Osteoblast (primary cell): ENCODE measurements at regions not wholly inside any gene's neighbourhood (a gene's known extent, or its start where the extent isn't known, plus 50 kb on each side); places are given as distances from the start of the nearest gene placed in this dataset.
A peak's percentile ranks its signal among the peaks of the same experiment; 100 is the strongest.

ENCODE experiments used
- DNase-seq: peaks from one replicate; pipeline ENCODE4 v3.0.0; 2011; ENCODE audit warnings: low spot score, mixed read lengths; ENCODE audit not compliant: insufficient read length; ENCODE audit errors: missing footprints
- H2AFZ ChIP-seq: 2 replicates; pipeline ENCODE4 v1.6.0; 2011; ENCODE audit warnings: mild to moderate bottlenecking, low read length
- H3K27ac ChIP-seq: 2 replicates; pipeline ENCODE4 v1.5.1; 2011; ENCODE audit warnings: mild to moderate bottlenecking, low read depth, low read length, moderate library complexity
- H3K27me3 ChIP-seq: 2 replicates; pipeline ENCODE4 v1.6.0; 2012; ENCODE audit warnings: mild to moderate bottlenecking, control low read depth, inconsistent platforms, low read length, moderate library complexity; ENCODE audit not compliant: insufficient read depth
- H3K36me3 ChIP-seq: 2 replicates; pipeline ENCODE4 v1.5.1; 2011; ENCODE audit warnings: mild to moderate bottlenecking, low read length, control low read depth, moderate library complexity; ENCODE audit not compliant: insufficient read depth
- H3K4me1 ChIP-seq: 2 replicates; pipeline ENCODE4 v1.5.1; 2011; ENCODE audit warnings: mild to moderate bottlenecking, low read length, control low read depth, moderate library complexity; ENCODE audit not compliant: insufficient read depth
- H3K4me2 ChIP-seq: 2 replicates; pipeline ENCODE4 v1.6.0; 2011; ENCODE audit warnings: mild to moderate bottlenecking, low read length; ENCODE audit not compliant: insufficient read depth
- H3K4me3 ChIP-seq: fragments of 200-600 bp; sonication (generic); 3 replicates; pipeline ENCODE4 v1.5.1; 2012; ENCODE audit warnings: mild to moderate bottlenecking, low read length, inconsistent platforms; ENCODE audit not compliant: insufficient read depth
- H3K79me2 ChIP-seq: 2 replicates; pipeline ENCODE4 v1.6.0; 2012; ENCODE audit warnings: mild to moderate bottlenecking, low read length, control low read depth, inconsistent platforms; ENCODE audit not compliant: insufficient read depth
- H3K9me3 ChIP-seq: 2 replicates; pipeline ENCODE4 v1.5.1; 2011; ENCODE audit warnings: low read depth, low read length, control low read depth
- H4K20me1 ChIP-seq: 2 replicates; pipeline ENCODE4 v1.6.0; 2012; ENCODE audit warnings: mild to moderate bottlenecking, low read length, control low read depth; ENCODE audit not compliant: insufficient read depth
- TF ChIP-seq, protein P1 (sequence below): IDR thresholded peaks from 2 replicates; pipeline ENCODE4 v1.5.1; 2011; ENCODE audit warnings: mild to moderate bottlenecking, low read depth, low read length, moderate library complexity; ENCODE audit errors: extremely low read depth

DNA sequence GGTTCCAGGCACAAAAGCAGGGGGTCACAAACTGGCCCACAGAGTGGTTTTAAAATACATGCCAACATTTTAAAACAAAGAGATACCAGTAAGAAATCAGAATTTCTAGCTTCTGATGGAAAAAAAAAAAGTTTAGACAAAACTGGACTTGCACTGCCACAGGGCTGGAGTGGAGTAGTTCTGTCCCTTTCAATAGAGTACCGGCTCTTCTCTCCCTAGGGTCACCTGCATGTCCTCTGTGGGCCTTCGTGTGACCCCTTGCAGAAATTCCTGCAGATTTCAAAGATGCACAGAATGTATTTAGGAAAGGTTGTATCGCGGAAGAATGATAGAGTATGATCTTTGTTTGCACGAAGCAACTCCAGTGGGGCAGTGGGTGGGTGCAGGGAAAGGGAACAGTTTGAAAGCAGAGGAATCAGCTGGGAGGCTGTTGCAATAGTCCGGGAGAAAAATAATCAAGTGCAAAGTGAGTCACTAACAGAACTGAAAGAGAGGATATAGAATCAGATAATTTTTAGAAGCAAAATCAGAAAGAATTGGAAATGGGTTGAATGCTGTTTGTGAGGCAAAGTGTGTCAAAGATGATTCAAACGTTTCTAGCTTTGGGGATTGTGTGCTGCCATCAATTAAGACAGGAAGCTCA lies 97.3 kb upstream of the STXBP5 start:
- peak overlapping the region; percentile 43 for H3K4me2 ChIP-seq
- H3K4me3 ChIP-seq, result peak overlapping the region; percentile 40
- H3K27ac ChIP-seq, result no peak overlapping the region
- DNase-seq, result peak; percentile 74
- H2AFZ ChIP-seq, result peak overlapping the region; percentile 16
- no peaks in the 10 kb centered on the region for H3K36me3 ChIP-seq
- H3K79me2 ChIP-seq, result no peaks in the 10 kb centered on the region
- H3K27me3 ChIP-seq, result no peaks in the 10 kb centered on the region
- no peaks in the 10 kb centered on the region for H3K9me3 ChIP-seq
- peaks cover 11% of the 10 kb centered on the region for H3K4me1 ChIP-seq
- TF ChIP-seq, protein P1, sequence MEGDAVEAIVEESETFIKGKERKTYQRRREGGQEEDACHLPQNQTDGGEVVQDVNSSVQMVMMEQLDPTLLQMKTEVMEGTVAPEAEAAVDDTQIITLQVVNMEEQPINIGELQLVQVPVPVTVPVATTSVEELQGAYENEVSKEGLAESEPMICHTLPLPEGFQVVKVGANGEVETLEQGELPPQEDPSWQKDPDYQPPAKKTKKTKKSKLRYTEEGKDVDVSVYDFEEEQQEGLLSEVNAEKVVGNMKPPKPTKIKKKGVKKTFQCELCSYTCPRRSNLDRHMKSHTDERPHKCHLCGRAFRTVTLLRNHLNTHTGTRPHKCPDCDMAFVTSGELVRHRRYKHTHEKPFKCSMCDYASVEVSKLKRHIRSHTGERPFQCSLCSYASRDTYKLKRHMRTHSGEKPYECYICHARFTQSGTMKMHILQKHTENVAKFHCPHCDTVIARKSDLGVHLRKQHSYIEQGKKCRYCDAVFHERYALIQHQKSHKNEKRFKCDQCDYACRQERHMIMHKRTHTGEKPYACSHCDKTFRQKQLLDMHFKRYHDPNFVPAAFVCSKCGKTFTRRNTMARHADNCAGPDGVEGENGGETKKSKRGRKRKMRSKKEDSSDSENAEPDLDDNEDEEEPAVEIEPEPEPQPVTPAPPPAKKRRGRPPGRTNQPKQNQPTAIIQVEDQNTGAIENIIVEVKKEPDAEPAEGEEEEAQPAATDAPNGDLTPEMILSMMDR, result no peak
- no peaks in the 10 kb centered on the region for H4K20me1 ChIP-seq

DNA sequence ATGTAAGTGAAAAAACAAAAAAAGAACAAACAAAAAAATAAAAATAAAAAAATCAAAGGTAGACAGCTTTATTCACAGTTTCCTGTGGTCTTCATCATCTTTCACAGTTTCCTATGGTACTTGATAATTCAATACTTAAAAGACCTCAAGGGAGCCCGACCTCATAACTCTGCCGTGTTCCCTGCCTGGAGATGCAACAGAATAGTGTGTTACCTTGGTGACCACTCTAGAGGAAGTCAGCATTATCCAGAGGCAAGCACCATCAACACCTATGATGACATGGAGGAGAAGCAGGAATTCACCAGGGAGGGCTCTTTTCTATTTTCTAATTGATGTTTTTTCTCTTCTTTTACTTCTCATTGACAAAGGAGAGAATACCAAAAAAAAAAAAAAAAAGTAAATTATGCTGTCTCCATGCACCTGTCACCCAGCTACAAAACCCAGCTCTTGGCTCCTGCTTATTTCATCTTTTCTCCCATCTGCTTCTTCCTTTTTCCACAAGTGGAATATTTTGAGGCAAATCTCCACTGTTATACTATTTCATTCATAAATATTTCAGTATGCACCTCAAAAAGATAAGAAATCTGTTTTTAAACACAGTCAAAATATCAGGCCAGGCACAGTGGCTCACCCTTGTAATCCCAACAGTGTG lies 95.8 kb upstream of the STXBP5 start:
- no peaks in the 10 kb centered on the region for H3K36me3 ChIP-seq
- H3K4me2 ChIP-seq, result no peak overlapping the region
- TF ChIP-seq, protein P1, result no peak
- DNase-seq, result no peak
- H3K4me1 ChIP-seq, result peaks cover 11% of the 10 kb centered on the region
- no peak overlapping the region for H2AFZ ChIP-seq
- H3K27me3 ChIP-seq, result no peaks in the 10 kb centered on the region
- no peaks in the 10 kb centered on the region for H3K79me2 ChIP-seq
- no peaks in the 10 kb centered on the region for H4K20me1 ChIP-seq
- H3K27ac ChIP-seq, result no peak overlapping the region
- no peak overlapping the region for H3K4me3 ChIP-seq
- no peaks in the 10 kb centered on the region for H3K9me3 ChIP-seq

DNA sequence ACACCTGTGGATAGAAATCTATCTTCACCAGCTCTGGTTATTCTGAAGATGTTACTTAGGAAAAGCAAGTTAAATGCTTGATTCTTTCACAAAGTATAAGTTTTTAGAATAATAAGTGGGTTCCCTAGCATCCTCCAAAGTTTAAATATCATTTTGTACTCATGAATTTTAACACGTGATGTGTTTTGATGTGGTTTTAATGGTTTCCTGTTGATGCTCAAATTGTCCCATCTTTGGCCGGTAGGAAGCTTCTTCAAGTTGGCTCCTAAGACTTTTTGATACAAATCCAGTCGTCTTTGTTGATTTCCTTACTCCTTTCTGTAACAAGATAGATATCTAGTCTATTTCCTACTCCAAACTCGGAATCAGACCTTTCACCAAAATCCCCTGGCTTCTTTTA lies 94.5 kb upstream of the STXBP5 start:
- peaks cover 11% of the 10 kb centered on the region for H3K4me1 ChIP-seq
- no peaks in the 10 kb centered on the region for H4K20me1 ChIP-seq
- H3K27ac ChIP-seq, result no peak overlapping the region
- no peaks in the 10 kb centered on the region for H3K36me3 ChIP-seq
- H2AFZ ChIP-seq, result no peak overlapping the region
- H3K9me3 ChIP-seq, result no peaks in the 10 kb centered on the region
- no peaks in the 10 kb centered on the region for H3K79me2 ChIP-seq
- no peak for DNase-seq
- no peak overlapping the region for H3K4me3 ChIP-seq
- TF ChIP-seq, protein P1, result no peak
- H3K4me2 ChIP-seq, result no peak overlapping the region
- no peaks in the 10 kb centered on the region for H3K27me3 ChIP-seq

DNA sequence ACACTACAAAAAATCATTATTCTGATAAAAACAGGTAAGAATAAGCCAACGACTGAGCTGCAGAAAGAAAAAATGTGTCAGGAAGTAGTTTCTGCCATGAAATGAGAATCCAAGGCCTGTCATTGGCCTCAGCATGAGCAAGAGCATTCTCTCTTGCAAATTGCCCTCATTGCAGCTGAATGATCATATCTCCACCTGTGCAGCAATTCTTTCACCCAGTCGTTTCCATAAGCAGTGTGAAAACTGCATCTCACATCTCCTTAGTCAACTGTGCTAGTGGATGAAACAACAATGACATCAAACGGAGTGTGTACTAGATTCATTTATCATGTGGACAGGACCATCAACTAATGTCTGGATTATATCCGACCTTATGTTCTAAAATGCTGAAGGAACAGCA lies 88.2 kb upstream of the STXBP5 start:
- H3K27me3 ChIP-seq, result no peaks in the 10 kb centered on the region
- no peak overlapping the region for H3K4me2 ChIP-seq
- H3K36me3 ChIP-seq, result no peaks in the 10 kb centered on the region
- H4K20me1 ChIP-seq, result no peaks in the 10 kb centered on the region
- no peak overlapping the region for H3K4me3 ChIP-seq
- no peak overlapping the region for H3K27ac ChIP-seq
- H3K79me2 ChIP-seq, result no peaks in the 10 kb centered on the region
- no peak overlapping the region for H2AFZ ChIP-seq
- no peak for DNase-seq
- H3K4me1 ChIP-seq, result peaks cover 8% of the 10 kb centered on the region
- H3K9me3 ChIP-seq, result no peaks in the 10 kb centered on the region
- TF ChIP-seq, protein P1, result no peak
